GM12878 (cell line): ENCODE measurements at regions not wholly inside any gene's neighbourhood (a gene's known extent, or its start where the extent isn't known, plus 50 kb on each side); places are given as distances from the start of the nearest gene placed in this dataset.

Source experiments
- ATAC-seq: fragments of 200-7000 bp; cut with Tn5 transposase; 3 replicates; pipeline ENCODE4 v1.9.1; 2020; ENCODE audit warnings: mild to moderate bottlenecking, moderate library complexity
- BruUV-seq: library from RNA; stranded (reverse); fragments of 400-500 nt; replicated peaks from 2 replicates; lab custom pipeline; 2021; lab: Mats Ljungman, UMichigan
- CTCF ChIA-PET: fragments of 300-600 bp; sonication (Branson Sonifier 250); formaldehyde crosslinking; extraction: SDS; loops from one replicate; lab custom pipeline; 2021; ENCODE audit warnings: inconsistent platforms; lab: Yijun Ruan, JAX
- POLR2A ChIA-PET: fragments of 350-600 bp; formaldehyde crosslinking; extraction: SDS; loops from one replicate; lab custom pipeline; 2021; ENCODE audit warnings: inconsistent platforms; lab: Charles Lee
- RAD21 ChIA-PET: fragments of 300-600 bp; sonication (Branson Sonifier 250); formaldehyde crosslinking; loops from one replicate; lab custom pipeline; 2023; ENCODE audit warnings: antibody characterized with exemption; ENCODE audit not compliant: unreplicated experiment; lab: Charles Lee
- SMC1A ChIA-PET: fragments of 300-600 bp; sonication (Branson Sonifier 250); formaldehyde crosslinking; loops from one replicate; lab custom pipeline; 2023; ENCODE audit not compliant: unreplicated experiment, uncharacterized antibody; lab: Charles Lee
- DNase-seq: peaks from one replicate; pipeline ENCODE4 v3.0.0-alpha.2; 2011; ENCODE audit warnings: low read depth, low spot score
- FAIRE-seq: peaks from 3 replicates; lab custom pipeline; 2011; peaks lifted over from hg19 to GRCh38; lab: Jason Lieb, UNC
- H2AFZ ChIP-seq: 2 replicates; pipeline ENCODE4 v1.6.0; 2011; ENCODE audit warnings: low read depth, low read length, control low read depth; ENCODE audit not compliant: control insufficient read depth
- H3K27ac ChIP-seq: 2 replicates; pipeline ENCODE4 v1.5.1; 2011; ENCODE audit warnings: control low read depth; ENCODE audit not compliant: control insufficient read depth, insufficient read depth
- H3K27me3 ChIP-seq, 2 experiments: replicated peaks in 1 of 2; 2 replicates each; pipeline versions ENCODE4 v1.6.0 to v1.6.1; 2011; ENCODE audit warnings: low read length in 1 of 2; ENCODE audit not compliant: control insufficient read depth in 2 of 2, insufficient read depth in 2 of 2
- H3K36me3 ChIP-seq, 2 experiments: 2 replicates each; pipeline ENCODE4 v1.5.1; 2011; ENCODE audit warnings: low read length in 1 of 2; ENCODE audit not compliant: control insufficient read depth in 2 of 2, insufficient read depth in 2 of 2
- H3K4me1 ChIP-seq: 2 replicates; pipeline ENCODE4 v1.6.1; 2011; ENCODE audit warnings: mild to moderate bottlenecking, low read length, moderate library complexity, mixed read lengths; ENCODE audit not compliant: control insufficient read depth, insufficient read depth
- H3K4me2 ChIP-seq: 2 replicates; pipeline ENCODE4 v1.6.0; 2011; ENCODE audit warnings: control low read depth; ENCODE audit not compliant: control insufficient read depth, insufficient read depth
- H3K4me3 ChIP-seq: fragments of 200-600 bp; sonication (generic); 2 replicates; pipeline ENCODE4 v1.5.1; 2016
- H3K79me2 ChIP-seq: 2 replicates; pipeline ENCODE4 v1.6.0; 2011; ENCODE audit warnings: low read length; ENCODE audit not compliant: control insufficient read depth, insufficient read depth
- H3K9ac ChIP-seq: 2 replicates; pipeline ENCODE4 v1.8.0; 2011; ENCODE audit warnings: low read length, control low read depth, mixed read lengths; ENCODE audit not compliant: control insufficient read depth, insufficient read depth
- H3K9me3 ChIP-seq: replicated peaks from 3 replicates; pipeline ENCODE4 v1.5.1; 2011; ENCODE audit warnings: mild to moderate bottlenecking, low read length; ENCODE audit not compliant: control insufficient read depth, insufficient read depth
- H4K20me1 ChIP-seq: 2 replicates; pipeline ENCODE4 v1.6.0; 2011; ENCODE audit not compliant: control insufficient read depth, insufficient read depth
- ASH2L ChIP-seq: fragments of 300-600, 200-600 bp; sonication (generic); IDR thresholded peaks from 2 replicates; pipeline ENCODE4 v1.6.1; 2017; ENCODE audit warnings: low read depth, mild to moderate bottlenecking, borderline replicate concordance
- HCFC1 ChIP-seq: fragments of 150-350 bp; IDR thresholded peaks from 2 replicates; pipeline ENCODE4 v1.6.1; 2014; ENCODE audit warnings: low read length
- JUND ChIP-seq: IDR thresholded peaks from 2 replicates; pipeline ENCODE4 v1.6.1; 2012; ENCODE audit warnings: low read depth, mild to moderate bottlenecking, low read length, improper control_type of control experiment, moderate library complexity
- MEF2A ChIP-seq: IDR thresholded peaks from 2 replicates; pipeline ENCODE4 v1.6.1; 2011; ENCODE audit warnings: low read depth, mild to moderate bottlenecking, low read length, moderate library complexity; ENCODE audit not compliant: insufficient read depth
- NR2F1 ChIP-seq: fragments of 450-650 bp; conservative IDR thresholded peaks from 2 replicates; pipeline ENCODE4 v1.6.1; 2017; ENCODE audit warnings: mild to moderate bottlenecking
- PML ChIP-seq: IDR thresholded peaks from 2 replicates; pipeline ENCODE4 v1.6.1; 2012; ENCODE audit warnings: low read length, inconsistent platforms
- POLR2A ChIP-seq: IDR thresholded peaks from 2 replicates; pipeline ENCODE4 v1.6.1; 2011; ENCODE audit warnings: low read depth, mild to moderate bottlenecking, low read length
- RFX5 ChIP-seq: IDR thresholded peaks from 2 replicates; pipeline ENCODE4 v1.6.1; 2011; ENCODE audit warnings: low read depth, low read length, improper control_type of control experiment
- SPI1 ChIP-seq: IDR thresholded peaks from 2 replicates; pipeline ENCODE4 v1.6.1; 2011; ENCODE audit warnings: low read depth, mild to moderate bottlenecking, low read length, moderate library complexity, borderline replicate concordance; ENCODE audit not compliant: insufficient read depth
- WGBS: methylation state at CpG from one replicate; pipeline ENCODE4 v1.1.6; 2016; ENCODE audit warnings: low lambda C conversion rate; ENCODE audit not compliant: insufficient replicate concordance, insufficient coverage; ENCODE audit errors: missing lambda C conversion rate; 5-methylcytosine and 5-hydroxymethylcytosine counted together
- in situ Hi-C: fragments of 300-500 bp; cut with MboI; formaldehyde crosslinking; loops from 9 replicates; pipeline ENCODE4 v1.14.3; 2018; ENCODE audit warnings: mixed read lengths
- intact Hi-C: fragments of 100-400 bp; cut with micrococcal nuclease; formaldehyde crosslinking; loops from one replicate; pipeline ENCODE4 v1.14.2; 2022; ENCODE audit not compliant: unreplicated experiment
- TF ChIP-seq, protein P1 (sequence below): fragments of 450-650 bp; formaldehyde crosslinking; IDR thresholded peaks from 2 replicates; pipeline ENCODE4 v1.4.0; 2020; ENCODE audit warnings: mild to moderate bottlenecking, moderate library complexity
- TF ChIP-seq, protein P2 (sequence below): fragments of 450-650 bp; IDR thresholded peaks from 2 replicates; pipeline ENCODE4 v1.6.1; 2017; ENCODE audit warnings: borderline replicate concordance
- TF ChIP-seq, protein P3 (sequence below): fragments of 450-650 bp; IDR thresholded peaks from 2 replicates; pipeline ENCODE4 v1.6.1; 2016; ENCODE audit warnings: mild to moderate bottlenecking, moderate library complexity, borderline replicate concordance
- TF ChIP-seq, protein P4 (sequence below): IDR thresholded peaks from 2 replicates; pipeline ENCODE4 v1.6.1; 2012; ENCODE audit warnings: low read depth, low read length, improper control_type of control experiment

DNA sequence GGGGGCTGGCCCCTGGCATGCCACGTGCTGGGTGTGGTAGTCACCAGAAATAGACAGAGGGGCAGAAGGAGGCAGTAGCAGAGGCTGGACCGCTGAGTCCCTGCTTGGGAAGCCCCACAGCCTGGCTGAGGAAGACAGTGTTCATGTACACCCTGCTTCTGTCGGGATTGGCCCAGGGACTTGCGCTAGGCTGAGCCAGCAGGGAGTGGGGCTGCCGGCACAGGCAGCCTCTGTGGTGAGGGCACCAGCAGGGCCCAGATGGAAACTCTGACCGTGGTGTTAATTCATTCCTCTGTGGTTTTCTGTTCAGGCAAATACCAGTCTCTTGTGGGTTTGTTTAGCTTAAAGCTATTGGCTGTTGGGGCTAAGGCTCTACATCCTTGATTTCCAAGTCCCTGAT lies 108.6 kb upstream of the RAD23B start (continued):
- TF ChIP-seq, protein P1, sequence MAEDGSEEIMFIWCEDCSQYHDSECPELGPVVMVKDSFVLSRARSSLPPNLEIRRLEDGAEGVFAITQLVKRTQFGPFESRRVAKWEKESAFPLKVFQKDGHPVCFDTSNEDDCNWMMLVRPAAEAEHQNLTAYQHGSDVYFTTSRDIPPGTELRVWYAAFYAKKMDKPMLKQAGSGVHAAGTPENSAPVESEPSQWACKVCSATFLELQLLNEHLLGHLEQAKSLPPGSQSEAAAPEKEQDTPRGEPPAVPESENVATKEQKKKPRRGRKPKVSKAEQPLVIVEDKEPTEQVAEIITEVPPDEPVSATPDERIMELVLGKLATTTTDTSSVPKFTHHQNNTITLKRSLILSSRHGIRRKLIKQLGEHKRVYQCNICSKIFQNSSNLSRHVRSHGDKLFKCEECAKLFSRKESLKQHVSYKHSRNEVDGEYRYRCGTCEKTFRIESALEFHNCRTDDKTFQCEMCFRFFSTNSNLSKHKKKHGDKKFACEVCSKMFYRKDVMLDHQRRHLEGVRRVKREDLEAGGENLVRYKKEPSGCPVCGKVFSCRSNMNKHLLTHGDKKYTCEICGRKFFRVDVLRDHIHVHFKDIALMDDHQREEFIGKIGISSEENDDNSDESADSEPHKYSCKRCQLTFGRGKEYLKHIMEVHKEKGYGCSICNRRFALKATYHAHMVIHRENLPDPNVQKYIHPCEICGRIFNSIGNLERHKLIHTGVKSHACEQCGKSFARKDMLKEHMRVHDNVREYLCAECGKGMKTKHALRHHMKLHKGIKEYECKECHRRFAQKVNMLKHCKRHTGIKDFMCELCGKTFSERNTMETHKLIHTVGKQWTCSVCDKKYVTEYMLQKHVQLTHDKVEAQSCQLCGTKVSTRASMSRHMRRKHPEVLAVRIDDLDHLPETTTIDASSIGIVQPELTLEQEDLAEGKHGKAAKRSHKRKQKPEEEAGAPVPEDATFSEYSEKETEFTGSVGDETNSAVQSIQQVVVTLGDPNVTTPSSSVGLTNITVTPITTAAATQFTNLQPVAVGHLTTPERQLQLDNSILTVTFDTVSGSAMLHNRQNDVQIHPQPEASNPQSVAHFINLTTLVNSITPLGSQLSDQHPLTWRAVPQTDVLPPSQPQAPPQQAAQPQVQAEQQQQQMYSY (CRISPR knock-in tag), result no peak
- no peak for TF ChIP-seq JUND

DNA sequence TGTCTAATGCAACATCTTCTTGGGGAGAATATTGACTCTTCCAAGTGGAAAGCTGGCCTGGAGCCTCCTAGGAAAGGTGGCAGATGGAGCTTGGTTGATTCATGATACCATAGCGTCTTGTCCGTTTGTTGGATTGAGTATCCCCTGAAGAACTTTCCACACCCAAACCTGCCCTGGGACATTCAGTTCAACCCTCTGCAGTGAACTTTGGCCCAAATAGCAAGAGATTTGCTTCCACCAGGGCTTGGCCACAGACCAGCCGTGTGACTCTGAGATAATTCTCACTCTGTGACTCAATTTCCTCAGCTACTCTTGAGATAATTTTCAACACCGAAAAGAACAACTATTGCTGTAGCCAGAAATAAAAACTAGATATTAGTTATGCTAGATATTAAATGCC lies 108.0 kb upstream of the RAD23B start:
- Histone ChIP-seq H3K79me2 (no peaks in the 10 kb centered on the region), H3K4me3 (no peak overlapping the region), H3K27ac (no peak overlapping the region), H4K20me1 (no peaks in the 10 kb centered on the region), H3K27me3 (no peaks in the 10 kb centered on the region), H3K9ac (no peak overlapping the region), H3K36me3 (no peaks in the 10 kb centered on the region), H3K9me3 (no peaks in the 10 kb centered on the region), H2AFZ (no peak overlapping the region), H3K4me1 (peaks cover 18% of the 10 kb centered on the region), H3K4me2 (no peak overlapping the region)
- SMC1A ChIA-PET, result interaction anchor here (0.7 to 10.0 kb wide), 24 partner anchors 16 to 253 kb away, joined by 3 to 119 read pairs (median 10); no protein-coding TSS in a partner anchor
- ATAC-seq, result no peak
- no peak for DNase-seq
- CTCF ChIA-PET, result interaction anchor here (0.6 to 6.3 kb wide), 16 partner anchors 10 to 1334 kb away, joined by 3 to 39 read pairs (median 6); no protein-coding TSS in a partner anchor
- FAIRE-seq, result no peak
- no TSS peak for BruUV-seq
- POLR2A ChIA-PET, result interaction anchor here (1.1 to 5.9 kb wide), 9 partner anchors 15 to 167 kb away, joined by 3 to 47 read pairs (median 7); partner anchors contain the start of gene RAD23B
- intact Hi-C loops (loop anchor here (5.0 to 10.0 kb wide), 2 partner anchors 87 to 890 kb away; no protein-coding TSS in a partner anchor), in situ Hi-C loops (loop anchor here (10.0 kb wide), 1 partner anchor 1330 kb away; no protein-coding TSS in a partner anchor)
- 70% methylated on average over 4 of the region's 4 CpGs for WGBS
- RAD21 ChIA-PET, result interaction anchor here (0.8 to 7.2 kb wide), 21 partner anchors 8 to 194 kb away, joined by 3 to 115 read pairs (median 7); partner anchors contain the start of gene RAD23B
- TF ChIP-seq SPI1 (no peak), HCFC1 (no peak), PML (no peak), POLR2A (no peak), MEF2A (no peak), RFX5 (no peak), NR2F1 (no peak), ASH2L (no peak)
- TF ChIP-seq, protein P2, sequence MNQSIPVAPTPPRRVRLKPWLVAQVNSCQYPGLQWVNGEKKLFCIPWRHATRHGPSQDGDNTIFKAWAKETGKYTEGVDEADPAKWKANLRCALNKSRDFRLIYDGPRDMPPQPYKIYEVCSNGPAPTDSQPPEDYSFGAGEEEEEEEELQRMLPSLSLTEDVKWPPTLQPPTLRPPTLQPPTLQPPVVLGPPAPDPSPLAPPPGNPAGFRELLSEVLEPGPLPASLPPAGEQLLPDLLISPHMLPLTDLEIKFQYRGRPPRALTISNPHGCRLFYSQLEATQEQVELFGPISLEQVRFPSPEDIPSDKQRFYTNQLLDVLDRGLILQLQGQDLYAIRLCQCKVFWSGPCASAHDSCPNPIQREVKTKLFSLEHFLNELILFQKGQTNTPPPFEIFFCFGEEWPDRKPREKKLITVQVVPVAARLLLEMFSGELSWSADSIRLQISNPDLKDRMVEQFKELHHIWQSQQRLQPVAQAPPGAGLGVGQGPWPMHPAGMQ, result no peak
- TF ChIP-seq, protein P3, sequence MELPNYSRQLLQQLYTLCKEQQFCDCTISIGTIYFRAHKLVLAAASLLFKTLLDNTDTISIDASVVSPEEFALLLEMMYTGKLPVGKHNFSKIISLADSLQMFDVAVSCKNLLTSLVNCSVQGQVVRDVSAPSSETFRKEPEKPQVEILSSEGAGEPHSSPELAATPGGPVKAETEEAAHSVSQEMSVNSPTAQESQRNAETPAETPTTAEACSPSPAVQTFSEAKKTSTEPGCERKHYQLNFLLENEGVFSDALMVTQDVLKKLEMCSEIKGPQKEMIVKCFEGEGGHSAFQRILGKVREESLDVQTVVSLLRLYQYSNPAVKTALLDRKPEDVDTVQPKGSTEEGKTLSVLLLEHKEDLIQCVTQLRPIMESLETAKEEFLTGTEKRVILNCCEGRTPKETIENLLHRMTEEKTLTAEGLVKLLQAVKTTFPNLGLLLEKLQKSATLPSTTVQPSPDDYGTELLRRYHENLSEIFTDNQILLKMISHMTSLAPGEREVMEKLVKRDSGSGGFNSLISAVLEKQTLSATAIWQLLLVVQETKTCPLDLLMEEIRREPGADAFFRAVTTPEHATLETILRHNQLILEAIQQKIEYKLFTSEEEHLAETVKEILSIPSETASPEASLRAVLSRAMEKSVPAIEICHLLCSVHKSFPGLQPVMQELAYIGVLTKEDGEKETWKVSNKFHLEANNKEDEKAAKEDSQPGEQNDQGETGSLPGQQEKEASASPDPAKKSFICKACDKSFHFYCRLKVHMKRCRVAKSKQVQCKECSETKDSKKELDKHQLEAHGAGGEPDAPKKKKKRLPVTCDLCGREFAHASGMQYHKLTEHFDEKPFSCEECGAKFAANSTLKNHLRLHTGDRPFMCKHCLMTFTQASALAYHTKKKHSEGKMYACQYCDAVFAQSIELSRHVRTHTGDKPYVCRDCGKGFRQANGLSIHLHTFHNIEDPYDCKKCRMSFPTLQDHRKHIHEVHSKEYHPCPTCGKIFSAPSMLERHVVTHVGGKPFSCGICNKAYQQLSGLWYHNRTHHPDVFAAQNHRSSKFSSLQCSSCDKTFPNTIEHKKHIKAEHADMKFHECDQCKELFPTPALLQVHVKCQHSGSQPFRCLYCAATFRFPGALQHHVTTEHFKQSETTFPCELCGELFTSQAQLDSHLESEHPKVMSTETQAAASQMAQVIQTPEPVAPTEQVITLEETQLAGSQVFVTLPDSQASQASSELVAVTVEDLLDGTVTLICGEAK, result no peak
- TF ChIP-seq, protein P4, sequence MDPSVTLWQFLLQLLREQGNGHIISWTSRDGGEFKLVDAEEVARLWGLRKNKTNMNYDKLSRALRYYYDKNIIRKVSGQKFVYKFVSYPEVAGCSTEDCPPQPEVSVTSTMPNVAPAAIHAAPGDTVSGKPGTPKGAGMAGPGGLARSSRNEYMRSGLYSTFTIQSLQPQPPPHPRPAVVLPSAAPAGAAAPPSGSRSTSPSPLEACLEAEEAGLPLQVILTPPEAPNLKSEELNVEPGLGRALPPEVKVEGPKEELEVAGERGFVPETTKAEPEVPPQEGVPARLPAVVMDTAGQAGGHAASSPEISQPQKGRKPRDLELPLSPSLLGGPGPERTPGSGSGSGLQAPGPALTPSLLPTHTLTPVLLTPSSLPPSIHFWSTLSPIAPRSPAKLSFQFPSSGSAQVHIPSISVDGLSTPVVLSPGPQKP, result no peak
